ENCODE measurements at regions not wholly inside any gene's neighbourhood (a gene's known extent, or its start where the extent isn't known, plus 50 kb on each side); places are given as distances from the start of the nearest gene placed in this dataset.

- Histone ChIP-seq H3K27ac (ENCODE audit: extremely low read depth, low read depth, low read length) (no peak overlapping the region), H3K9me3 (ENCODE audit: control insufficient read depth, insufficient read depth, low read depth, low read length) (no peaks in the 10 kb centered on the region), H3K4me3 (ENCODE audit: low read depth, low read length) (no peak overlapping the region), H3K36me3 (ENCODE audit: control insufficient read depth in 2 of 2, insufficient read depth in 1 of 2, low read length in 2 of 2) (no peaks in the 10 kb centered on the region), H3K4me1 (ENCODE audit: control insufficient read depth, insufficient read depth, low read length) (no peaks in the 10 kb centered on the region)
- TF ChIP-seq ZNF707 (tag by site-specific recombination; IDR thresholded peaks at IDR 0.05) (no peak), GLIS2 (tag by site-specific recombination; IDR thresholded peaks at IDR 0.05) (no peak), KLF1 (tag by site-specific recombination; IDR thresholded peaks at IDR 0.05) (no peak), ZNF266 (tag by site-specific recombination; IDR thresholded peaks at IDR 0.05; ENCODE audit: low read depth) (no peak), ZNF24 (tag by site-specific recombination; IDR thresholded peaks at IDR 0.05) (no peak), ZSCAN23 (tag by site-specific recombination; IDR thresholded peaks at IDR 0.05) (no peak), HOXC10 (CRISPR knock-in tag; IDR thresholded peaks at IDR 0.05) (no peak), PRDM4 (tag by site-specific recombination; IDR thresholded peaks at IDR 0.05) (no peak), ZNF776 (tag by site-specific recombination; IDR thresholded peaks at IDR 0.05; ENCODE audit: borderline replicate concordance) (no peak), ZNF791 (tag by site-specific recombination; IDR thresholded peaks at IDR 0.05) (no peak), ZNF274 (IDR thresholded peaks at IDR 0.05; ENCODE audit: low read length) (no peak), ZNF274 (tag by site-specific recombination; IDR thresholded peaks at IDR 0.05; ENCODE audit: borderline replicate concordance) (no peak), HOXA7 (CRISPR knock-in tag; IDR thresholded peaks at IDR 0.05; ENCODE audit: borderline replicate concordance) (no peak), YY2 (tag by site-specific recombination; IDR thresholded peaks at IDR 0.05) (no peak), ZNF544 (tag by site-specific recombination; IDR thresholded peaks at IDR 0.05) (no peak), BCL11B (tag by site-specific recombination; IDR thresholded peaks at IDR 0.05; ENCODE audit: low read depth) (no peak), ZBTB48 (tag by site-specific recombination; IDR thresholded peaks at IDR 0.05) (no peak), KLF7 (tag by site-specific recombination; IDR thresholded peaks at IDR 0.05; ENCODE audit: borderline replicate concordance) (no peak), ZNF623 (tag by site-specific recombination; IDR thresholded peaks at IDR 0.05) (no peak), ZNF692 (tag by site-specific recombination; IDR thresholded peaks at IDR 0.05) (no peak)
- TF ChIP-seq, protein P1, sequence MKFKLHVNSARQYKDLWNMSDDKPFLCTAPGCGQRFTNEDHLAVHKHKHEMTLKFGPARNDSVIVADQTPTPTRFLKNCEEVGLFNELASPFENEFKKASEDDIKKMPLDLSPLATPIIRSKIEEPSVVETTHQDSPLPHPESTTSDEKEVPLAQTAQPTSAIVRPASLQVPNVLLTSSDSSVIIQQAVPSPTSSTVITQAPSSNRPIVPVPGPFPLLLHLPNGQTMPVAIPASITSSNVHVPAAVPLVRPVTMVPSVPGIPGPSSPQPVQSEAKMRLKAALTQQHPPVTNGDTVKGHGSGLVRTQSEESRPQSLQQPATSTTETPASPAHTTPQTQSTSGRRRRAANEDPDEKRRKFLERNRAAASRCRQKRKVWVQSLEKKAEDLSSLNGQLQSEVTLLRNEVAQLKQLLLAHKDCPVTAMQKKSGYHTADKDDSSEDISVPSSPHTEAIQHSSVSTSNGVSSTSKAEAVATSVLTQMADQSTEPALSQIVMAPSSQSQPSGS (tag by site-specific recombination; IDR thresholded peaks at IDR 0.05; ENCODE audit: low read depth), result no peak
- CTCF ChIA-PET, result no interaction called here
- POLR2A ChIA-PET, result no interaction called here
Measured at GRCh38 chr5:21051945-21052344, 1063.9 kb upstream of the CDH18 start.

GRCh38 chr5:21049901-21050300 lies 1061.9 kb upstream of the CDH18 start:
- no peaks in the 10 kb centered on the region for H3K36me3 ChIP-seq (ENCODE audit: control insufficient read depth in 2 of 2, insufficient read depth in 1 of 2, low read length in 2 of 2)
- CTCF ChIA-PET, result no interaction called here
- H3K4me3 ChIP-seq (ENCODE audit: low read depth, low read length), result no peak overlapping the region
- POLR2A ChIA-PET, result no interaction called here
- no peaks in the 10 kb centered on the region for H3K4me1 ChIP-seq (ENCODE audit: control insufficient read depth, insufficient read depth, low read length)
- no peak overlapping the region for H3K27ac ChIP-seq (ENCODE audit: extremely low read depth, low read depth, low read length)
- no peaks in the 10 kb centered on the region for H3K9me3 ChIP-seq (ENCODE audit: control insufficient read depth, insufficient read depth, low read depth, low read length)
- TF ChIP-seq ZNF155 (tag by site-specific recombination; IDR thresholded peaks at IDR 0.05) (no peak), ZNF501 (tag by site-specific recombination; IDR thresholded peaks at IDR 0.05) (no peak), ZNF391 (tag by site-specific recombination; IDR thresholded peaks at IDR 0.05; ENCODE audit: borderline replicate concordance, low read depth) (no peak), ZNF48 (tag by site-specific recombination; IDR thresholded peaks at IDR 0.05) (no peak), SP3 (tag by site-specific recombination; IDR thresholded peaks at IDR 0.05) (no peak), TRIM28 (IDR thresholded peaks at IDR 0.05; ENCODE audit: borderline replicate concordance, low read length) (no peak), ZNF571 (tag by site-specific recombination; IDR thresholded peaks at IDR 0.05) (no peak), ZNF138 (tag by site-specific recombination; IDR thresholded peaks at IDR 0.05; ENCODE audit: borderline replicate concordance) (no peak), ZNF529 (tag by site-specific recombination; IDR thresholded peaks at IDR 0.05; ENCODE audit: insufficient replicate concordance) (no peak), PATZ1 (tag by site-specific recombination; IDR thresholded peaks at IDR 0.05) (no peak), ZNF747 (tag by site-specific recombination; IDR thresholded peaks at IDR 0.05) (no peak)
